OCI-LY7 (cell line): ENCODE measurements at regions not wholly inside any gene's neighbourhood (a gene's known extent, or its start where the extent isn't known, plus 50 kb on each side); places are given as distances from the start of the nearest gene placed in this dataset.

ENCODE experiments used
- BruUV-seq: library from RNA; stranded (reverse); fragments of 400-500 nt; replicated peaks from 2 replicates; lab custom pipeline; 2021; lab: Mats Ljungman, UMichigan
- CTCF ChIA-PET: fragments of 300-600 bp; sonication (Branson Sonifier 250); formaldehyde crosslinking; loops from one replicate; lab custom pipeline; 2022; ENCODE audit warnings: antibody characterized with exemption; ENCODE audit not compliant: unreplicated experiment; lab: Charles Lee
- POLR2A ChIA-PET: fragments of 300-600 bp; sonication (Branson Sonifier 250); formaldehyde crosslinking; loops from one replicate; lab custom pipeline; 2022; ENCODE audit warnings: antibody characterized with exemption; lab: Charles Lee
- DNase-seq: peaks from one replicate; pipeline ENCODE4 v3.0.0-alpha.2; 2015; ENCODE audit warnings: low spot score
- H2AFZ ChIP-seq: fragments of 200-600 bp; sonication (generic), shearing (Covaris generic); 2 replicates; pipeline ENCODE4 v1.6.1; 2014; ENCODE audit warnings: mild to moderate bottlenecking, antibody characterized with exemption, low read length, moderate library complexity
- H3K27ac ChIP-seq: fragments of 200-600 bp; sonication (generic); 2 replicates; pipeline ENCODE4 v1.5.1; 2014; ENCODE audit warnings: mixed run types, low read depth, mild to moderate bottlenecking, moderate library complexity, low read length, inconsistent platforms; ENCODE audit not compliant: poor library complexity, severe bottlenecking
- H3K36me3 ChIP-seq: fragments of 200-600 bp; sonication (generic); 2 replicates; pipeline ENCODE4 v1.6.1; 2014; ENCODE audit warnings: mild to moderate bottlenecking, antibody characterized with exemption, low read length, moderate library complexity, mixed read lengths; ENCODE audit not compliant: insufficient read depth
- H3K4me1 ChIP-seq: fragments of 200-600 bp; sonication (generic); 2 replicates; pipeline ENCODE4 v1.5.1; 2014; ENCODE audit warnings: mild to moderate bottlenecking, low read length; ENCODE audit not compliant: insufficient read depth, poor library complexity, severe bottlenecking
- H3K4me2 ChIP-seq: fragments of 200-600 bp; sonication (generic); 2 replicates; pipeline ENCODE4 v1.6.1; 2014; ENCODE audit warnings: mild to moderate bottlenecking, low read length
- H3K4me3 ChIP-seq: fragments of 200-600 bp; sonication (generic); 2 replicates; pipeline ENCODE4 v1.5.1; 2014; ENCODE audit warnings: mild to moderate bottlenecking, low read depth, low read length; ENCODE audit not compliant: poor library complexity, severe bottlenecking
- H3K79me2 ChIP-seq: fragments of 200-600 bp; sonication (generic); 2 replicates; pipeline ENCODE4 v1.6.1; 2016; ENCODE audit warnings: low read depth, mild to moderate bottlenecking, low read length, moderate library complexity, mixed read lengths; ENCODE audit not compliant: insufficient read depth
- H3K9me2 ChIP-seq: fragments of 200-600 bp; sonication (generic); 2 replicates; pipeline ENCODE4 v1.6.1; 2016; ENCODE audit warnings: mild to moderate bottlenecking, low read length, mixed read lengths; ENCODE audit not compliant: insufficient read depth
- H3K9me3 ChIP-seq: fragments of 200-600 bp; sonication (generic); 2 replicates; pipeline ENCODE4 v1.6.1; 2014; ENCODE audit warnings: mild to moderate bottlenecking, mixed run types, low read length, mixed read lengths
- H4K20me1 ChIP-seq: fragments of 200-600 bp; sonication (generic); 2 replicates; pipeline ENCODE4 v1.6.1; 2014; ENCODE audit warnings: mild to moderate bottlenecking, antibody characterized with exemption, low read length, moderate library complexity, mixed read lengths; ENCODE audit not compliant: insufficient read depth
- EZH2phosphoT487 ChIP-seq: fragments of 200-600 bp; sonication (generic); IDR thresholded peaks from 2 replicates; pipeline ENCODE4 v1.6.1; 2018; ENCODE audit warnings: low read depth, borderline replicate concordance, mild to moderate bottlenecking, mixed run types, antibody characterized with exemption, low read length, moderate library complexity, mixed read lengths
- intact Hi-C: fragments of 100-400 bp; cut with micrococcal nuclease; formaldehyde crosslinking; loops from one replicate; pipeline ENCODE4 v1.10.0; 2022; ENCODE audit not compliant: unreplicated experiment
- TF ChIP-seq, protein P1 (sequence below): fragments of 200-600 bp; sonication (generic); conservative IDR thresholded peaks from 2 replicates; pipeline ENCODE4 v1.5.1; 2014; ENCODE audit warnings: mild to moderate bottlenecking, antibody characterized with exemption, low read length, moderate library complexity, mixed read lengths

DNA sequence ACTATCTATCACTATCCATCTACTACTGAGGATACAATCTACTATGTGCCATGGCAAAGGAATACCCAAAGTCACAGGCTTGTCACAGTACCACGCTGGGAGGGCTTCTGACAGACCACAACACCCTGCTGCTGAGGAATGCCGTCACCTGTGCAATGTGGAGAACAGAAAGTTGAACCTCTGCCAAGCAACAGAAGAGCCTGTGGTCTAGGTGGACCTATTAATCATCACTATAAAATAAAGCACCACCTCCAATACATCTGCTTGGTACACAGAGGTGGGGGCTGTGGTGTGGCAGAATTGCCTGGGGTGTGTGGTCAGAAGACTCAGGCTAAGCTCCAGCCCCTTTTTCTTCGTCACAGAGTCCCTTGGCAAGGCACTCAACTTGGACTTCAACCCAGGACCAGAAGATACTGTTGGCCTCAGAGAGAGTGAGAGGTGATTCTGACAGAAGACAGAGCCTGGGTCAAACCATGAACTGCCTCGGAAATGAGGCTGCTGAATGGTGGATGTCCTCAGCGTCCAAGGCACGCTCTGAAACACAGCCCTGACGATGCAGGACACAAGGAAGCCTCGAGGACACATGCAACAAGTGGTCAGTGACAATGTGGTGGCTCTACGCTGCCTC is 189.4 kb upstream of the CHRNA7 start:
- Histone ChIP-seq H3K9me2 (no peaks in the 10 kb centered on the region), H3K4me1 (no peaks in the 10 kb centered on the region), H3K27ac (no peak overlapping the region), H3K4me2 (no peak overlapping the region), H2AFZ (no peak overlapping the region), H4K20me1 (no peaks in the 10 kb centered on the region), H3K4me3 (no peak overlapping the region), H3K9me3 (no peaks in the 10 kb centered on the region), H3K79me2 (no peaks in the 10 kb centered on the region), H3K36me3 (no peaks in the 10 kb centered on the region)
- no peak for DNase-seq
- no peak for TF ChIP-seq EZH2phosphoT487
- TF ChIP-seq, protein P1, sequence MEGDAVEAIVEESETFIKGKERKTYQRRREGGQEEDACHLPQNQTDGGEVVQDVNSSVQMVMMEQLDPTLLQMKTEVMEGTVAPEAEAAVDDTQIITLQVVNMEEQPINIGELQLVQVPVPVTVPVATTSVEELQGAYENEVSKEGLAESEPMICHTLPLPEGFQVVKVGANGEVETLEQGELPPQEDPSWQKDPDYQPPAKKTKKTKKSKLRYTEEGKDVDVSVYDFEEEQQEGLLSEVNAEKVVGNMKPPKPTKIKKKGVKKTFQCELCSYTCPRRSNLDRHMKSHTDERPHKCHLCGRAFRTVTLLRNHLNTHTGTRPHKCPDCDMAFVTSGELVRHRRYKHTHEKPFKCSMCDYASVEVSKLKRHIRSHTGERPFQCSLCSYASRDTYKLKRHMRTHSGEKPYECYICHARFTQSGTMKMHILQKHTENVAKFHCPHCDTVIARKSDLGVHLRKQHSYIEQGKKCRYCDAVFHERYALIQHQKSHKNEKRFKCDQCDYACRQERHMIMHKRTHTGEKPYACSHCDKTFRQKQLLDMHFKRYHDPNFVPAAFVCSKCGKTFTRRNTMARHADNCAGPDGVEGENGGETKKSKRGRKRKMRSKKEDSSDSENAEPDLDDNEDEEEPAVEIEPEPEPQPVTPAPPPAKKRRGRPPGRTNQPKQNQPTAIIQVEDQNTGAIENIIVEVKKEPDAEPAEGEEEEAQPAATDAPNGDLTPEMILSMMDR = no peak
- no TSS peak for BruUV-seq
- intact Hi-C loops = no loop called here
- ChIA-PET POLR2A (no interaction called here), CTCF (no interaction called here)

DNA sequence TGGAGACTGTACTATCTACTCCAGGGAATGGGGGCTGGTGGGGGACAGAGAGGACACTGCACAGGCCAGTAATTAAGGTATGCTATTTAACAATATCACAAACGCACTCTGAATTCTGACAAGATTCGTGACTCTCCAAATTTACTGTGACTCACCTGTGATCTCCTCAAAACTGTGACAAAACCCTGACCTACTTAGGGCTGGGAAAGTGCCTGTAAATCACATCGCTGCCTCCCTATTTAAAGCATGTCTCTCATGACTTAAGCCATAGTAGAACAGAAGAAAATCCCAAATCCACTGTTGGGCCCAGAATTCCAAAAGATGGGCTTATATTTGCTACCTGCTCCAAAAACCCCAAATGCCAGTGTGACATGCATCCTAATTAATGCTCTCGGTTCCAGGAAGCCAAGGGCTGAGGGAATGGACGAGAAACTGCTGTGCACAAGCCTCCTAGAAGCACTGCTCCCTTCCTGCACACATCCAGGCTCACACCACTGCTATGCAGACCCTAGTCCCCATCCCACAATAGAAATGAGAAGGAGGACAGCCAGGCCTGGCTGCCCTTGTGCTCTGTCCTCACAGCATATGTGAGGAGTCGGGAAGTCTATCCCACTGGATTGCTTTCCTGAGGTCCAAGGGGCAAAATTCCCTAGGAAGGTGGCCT is 187.7 kb upstream of the CHRNA7 start:
- H2AFZ ChIP-seq = no peak overlapping the region
- CTCF ChIA-PET = no interaction called here
- intact Hi-C loops = no loop called here
- TF ChIP-seq, protein P1 = no peak
- TF ChIP-seq EZH2phosphoT487 = no peak
- no peak overlapping the region for H3K27ac ChIP-seq
- no TSS peak for BruUV-seq
- no peaks in the 10 kb centered on the region for H3K9me2 ChIP-seq
- no peaks in the 10 kb centered on the region for H3K9me3 ChIP-seq
- H4K20me1 ChIP-seq = no peaks in the 10 kb centered on the region
- no peaks in the 10 kb centered on the region for H3K36me3 ChIP-seq
- no peaks in the 10 kb centered on the region for H3K79me2 ChIP-seq
- no peak for DNase-seq
- POLR2A ChIA-PET = no interaction called here
- no peak overlapping the region for H3K4me3 ChIP-seq
- H3K4me1 ChIP-seq = no peaks in the 10 kb centered on the region
- H3K4me2 ChIP-seq = no peak overlapping the region

DNA sequence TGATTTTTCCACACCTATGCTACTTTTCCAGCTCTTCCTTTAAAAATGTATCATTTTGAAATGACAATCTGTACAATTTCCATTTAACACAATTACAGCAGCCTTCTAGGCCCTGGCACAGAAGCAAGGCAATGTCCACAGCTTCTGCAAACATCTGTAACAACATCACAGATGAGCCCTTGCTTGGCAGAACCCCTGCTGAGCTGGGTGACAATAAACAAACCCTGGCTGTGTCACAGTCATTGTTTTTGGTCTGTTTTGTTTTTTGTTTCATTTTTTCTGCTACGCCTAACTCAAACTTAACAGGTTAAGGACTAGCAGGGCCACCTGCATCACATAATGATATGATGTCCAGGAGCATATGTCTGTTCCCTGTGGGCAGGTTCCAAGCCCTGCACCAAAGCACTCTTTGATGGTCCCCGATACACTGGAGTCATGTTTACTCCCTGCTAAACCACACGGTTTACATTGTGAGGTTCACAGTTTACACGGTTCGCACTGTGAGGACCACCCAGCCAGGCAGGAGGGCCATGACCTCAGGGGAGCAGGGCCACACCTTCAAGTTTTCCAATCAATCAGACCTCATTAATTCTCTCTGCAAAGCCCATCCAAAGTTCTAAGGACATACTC is 186.8 kb upstream of the CHRNA7 start:
- no peaks in the 10 kb centered on the region for H3K9me2 ChIP-seq
- ChIA-PET CTCF (no interaction called here), POLR2A (no interaction called here)
- H3K9me3 ChIP-seq = no peaks in the 10 kb centered on the region
- no peaks in the 10 kb centered on the region for H4K20me1 ChIP-seq
- no peak overlapping the region for H3K27ac ChIP-seq
- H3K4me2 ChIP-seq = no peak overlapping the region
- no peaks in the 10 kb centered on the region for H3K4me1 ChIP-seq
- no peak overlapping the region for H2AFZ ChIP-seq
- H3K4me3 ChIP-seq = no peak overlapping the region
- H3K36me3 ChIP-seq = no peaks in the 10 kb centered on the region
- BruUV-seq = no TSS peak
- DNase-seq = no peak
- no peak for TF ChIP-seq EZH2phosphoT487
- TF ChIP-seq, protein P1 = no peak
- intact Hi-C loops = no loop called here
- no peaks in the 10 kb centered on the region for H3K79me2 ChIP-seq
